GM13976 (cell line): ENCODE measurements at regions not wholly inside any gene's neighbourhood (a gene's known extent, or its start where the extent isn't known, plus 50 kb on each side); places are given as distances from the start of the nearest gene placed in this dataset.

Experiments used
- DNase-seq: peaks from one replicate; pipeline ENCODE4 v3.0.0; 2012; ENCODE audit warnings: low spot score
- CTCF ChIP-seq: IDR thresholded peaks from 2 replicates; pipeline ENCODE4 v1.5.1; 2012; ENCODE audit warnings: borderline replicate concordance, mild to moderate bottlenecking; ENCODE audit not compliant: insufficient read depth; ENCODE audit errors: extremely low read depth, missing control alignments, control extremely low read depth
- in situ Hi-C: fragments of 300-500 bp; cut with MboI; formaldehyde crosslinking; loops from one replicate; pipeline ENCODE4 v1.12.0; 2022; ENCODE audit warnings: low sequenced_read_pairs, mixed read lengths, inconsistent platforms; ENCODE audit not compliant: unreplicated experiment

DNA sequence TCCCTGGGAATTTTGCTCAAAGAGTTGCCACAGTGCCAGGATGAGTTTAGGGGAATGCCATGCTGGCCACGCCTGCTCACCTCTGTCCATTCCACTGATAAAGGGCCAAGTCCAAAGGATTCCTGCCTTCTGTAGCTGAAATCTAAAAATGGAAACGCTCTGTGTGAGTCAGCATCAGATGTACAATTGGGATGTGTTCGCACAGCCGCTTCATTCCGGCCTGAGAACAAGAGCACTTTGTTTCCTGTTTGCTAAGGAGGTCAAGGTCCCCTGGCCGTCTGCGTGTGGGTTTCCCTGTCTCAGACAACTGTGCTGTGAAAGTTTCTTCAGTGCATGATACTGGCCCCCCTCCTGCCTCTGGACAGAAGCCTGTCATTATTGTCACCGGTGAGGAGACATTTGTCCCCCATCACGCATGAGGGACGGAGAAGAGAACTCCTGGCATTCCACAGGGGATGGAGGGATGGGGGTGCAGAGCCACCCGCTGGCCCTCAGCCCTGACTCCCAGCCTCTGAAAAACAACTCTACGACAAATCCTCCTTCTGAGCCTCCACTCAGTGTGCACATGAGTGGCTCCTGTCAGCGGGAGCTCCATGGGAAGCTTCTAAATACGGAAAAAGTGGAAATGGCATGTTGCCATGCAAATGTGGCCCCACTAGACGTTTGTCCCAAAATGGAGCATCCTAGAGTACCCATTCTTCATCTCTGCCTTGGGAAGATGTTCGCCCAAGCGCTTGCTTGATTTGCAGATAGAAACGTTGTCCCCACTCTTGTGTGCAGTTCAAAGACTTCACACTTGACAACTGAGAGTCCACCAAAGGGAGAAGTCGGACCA lies 143.5 kb upstream of the AFDN start:
- no peak for DNase-seq
- in situ Hi-C loops: no loop called here
- no peak for TF ChIP-seq CTCF

GRCh38 chr6:167684276-167685104 lies 142.2 kb upstream of the AFDN start:
- no peak for DNase-seq
- in situ Hi-C loops: no loop called here
- TF ChIP-seq CTCF: no peak

GRCh38 chr6:167685654-167686053 lies 141.1 kb upstream of the AFDN start:
- no peak for DNase-seq
- no peak for TF ChIP-seq CTCF
- in situ Hi-C loops: no loop called here

- DNase-seq: no peak
- no peak for TF ChIP-seq CTCF
- in situ Hi-C loops: no loop called here
Observed at GRCh38 chr6:167686204-167686893, 140.4 kb upstream of the AFDN start.

- no peak for TF ChIP-seq CTCF
- no peak for DNase-seq
- in situ Hi-C loops: no loop called here
Observed at GRCh38 chr6:167687116-167687725, 139.5 kb upstream of the AFDN start.

DNA sequence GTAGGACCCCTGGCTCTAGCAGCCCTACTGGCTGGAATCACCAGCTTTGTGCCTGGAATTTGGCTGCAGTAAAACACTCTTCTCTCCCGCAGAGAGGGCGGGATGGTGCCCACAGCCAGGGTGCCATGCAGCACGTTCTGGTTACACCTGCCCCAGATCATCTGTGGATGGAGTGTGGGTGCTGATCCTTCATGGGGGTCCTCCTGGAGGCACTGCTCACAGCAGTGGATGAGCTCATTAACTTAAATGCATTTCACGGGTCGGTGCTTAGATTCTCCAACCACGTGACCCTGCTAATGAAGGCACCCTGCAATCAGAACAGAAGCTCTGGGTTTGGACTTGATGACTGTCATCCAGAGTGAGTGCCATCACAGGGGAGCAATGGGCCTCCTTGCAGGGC lies 138.6 kb upstream of the AFDN start:
- DNase-seq: no peak
- TF ChIP-seq CTCF: no peak
- in situ Hi-C loops: no loop called here
